H1 (cell line): ENCODE measurements at regions not wholly inside any gene's neighbourhood (a gene's known extent, or its start where the extent isn't known, plus 50 kb on each side); places are given as distances from the start of the nearest gene placed in this dataset.
"Not testable (repeated sequence)": the region's sequence is repeated elsewhere in the genome, so short reads cannot be mapped to it uniquely, and the experiment has no call there.

Source experiments
- CTCF ChIA-PET: fragments of 300-600 bp; sonication (Branson Sonifier 250); formaldehyde crosslinking; loops from one replicate; lab custom pipeline; 2021; ENCODE audit not compliant: partially characterized antibody; lab: Charles Lee
- POLR2A ChIA-PET: fragments of 300-600 bp; sonication (Branson Sonifier 250); formaldehyde crosslinking; loops from one replicate; lab custom pipeline; 2021; ENCODE audit warnings: inconsistent platforms; ENCODE audit not compliant: partially characterized antibody; lab: Charles Lee
- DNase-seq, 2 experiments: peaks; one replicate each; pipeline versions ENCODE4 v3.0.0 to v3.0.0-alpha.2; 2010 to 2022; ENCODE audit warnings: low spot score in 2 of 2, low read depth in 1 of 2, mixed read lengths in 1 of 2
- FAIRE-seq: peaks from 2 replicates; lab custom pipeline; 2011; peaks lifted over from hg19 to GRCh38; lab: Jason Lieb, UNC
- H2AFZ ChIP-seq: 2 replicates; pipeline ENCODE4 v1.8.1; 2012; ENCODE audit warnings: low read length, inconsistent platforms
- H2AK5ac ChIP-seq: 2 replicates; pipeline ENCODE4 v1.6.1; 2013; ENCODE audit warnings: low read depth, low read length
- H2BK120ac ChIP-seq: replicated peaks from 2 replicates; pipeline ENCODE3; 2013; ENCODE audit warnings: low read depth, low read length, inconsistent platforms
- H2BK12ac ChIP-seq: 2 replicates; pipeline ENCODE4 v1.6.1; 2013; ENCODE audit warnings: low read depth, low read length
- H2BK15ac ChIP-seq: 2 replicates; pipeline ENCODE4 v1.6.1; 2013; ENCODE audit warnings: low read length
- H2BK20ac ChIP-seq: 2 replicates; pipeline ENCODE4 v1.6.1; 2013; ENCODE audit warnings: low read length
- H2BK5ac ChIP-seq: 2 replicates; pipeline ENCODE4 v1.6.1; 2013; ENCODE audit warnings: low read depth, low read length
- H3K14ac ChIP-seq: 2 replicates; pipeline ENCODE4 v1.6.1; 2013; ENCODE audit warnings: inconsistent platforms; ENCODE audit not compliant: insufficient read length
- H3K18ac ChIP-seq: 2 replicates; pipeline ENCODE4 v1.6.1; 2013; ENCODE audit warnings: low read length; ENCODE audit errors: extremely low read depth
- H3K23ac ChIP-seq: 2 replicates; pipeline ENCODE4 v1.6.1; 2013; ENCODE audit warnings: inconsistent platforms; ENCODE audit not compliant: insufficient read length
- H3K23me2 ChIP-seq: 2 replicates; pipeline ENCODE4 v1.6.1; 2013; ENCODE audit warnings: low read depth, low read length
- H3K27ac ChIP-seq: 2 replicates; pipeline ENCODE4 v1.6.1; 2011; ENCODE audit warnings: low read depth, low read length, inconsistent platforms
- H3K27me3 ChIP-seq, 4 experiments: replicated peaks in 1 of 4; 1 replicate in 1 of 4; 2 replicates in 3 of 4; pipeline versions ENCODE4 v1.6.1 to v1.8.1; 2011 to 2013; ENCODE audit warnings: low read length in 3 of 4, mild to moderate bottlenecking in 3 of 4, inconsistent platforms in 2 of 4, mixed read lengths in 2 of 4, moderate library complexity in 1 of 4; ENCODE audit not compliant: control insufficient read depth in 3 of 4, insufficient read depth in 3 of 4; ENCODE audit errors: extremely low read depth in 1 of 4
- H3K36me3 ChIP-seq, 4 experiments: 2 replicates each; pipeline versions ENCODE4 v1.6.1 to v1.8.1; 2011 to 2013; ENCODE audit warnings: mild to moderate bottlenecking in 4 of 4, low read length in 3 of 4, moderate library complexity in 2 of 4, control low read depth in 1 of 4, inconsistent platforms in 1 of 4; ENCODE audit not compliant: insufficient read depth in 4 of 4, control insufficient read depth in 2 of 4
- H3K4ac ChIP-seq: replicated peaks from 2 replicates; pipeline ENCODE3; 2013; ENCODE audit warnings: low read length, low read depth, mixed read lengths, inconsistent platforms; ENCODE audit not compliant: insufficient read length
- H3K4me1 ChIP-seq, 4 experiments: replicated peaks in 1 of 4; 1 replicate in 1 of 4; 2 replicates in 3 of 4; pipeline versions ENCODE4 v1.6.1 to v1.8.1; 2011 to 2013; ENCODE audit warnings: low read length in 3 of 4, inconsistent platforms in 2 of 4, mixed read lengths in 1 of 4; ENCODE audit not compliant: insufficient read depth in 4 of 4, control insufficient read depth in 3 of 4
- H3K4me2 ChIP-seq, 2 experiments: 2 replicates each; pipeline versions ENCODE4 v1.6.1 to v1.8.1; 2011 to 2013; ENCODE audit warnings: low read depth in 2 of 2, low read length in 2 of 2, control low read depth in 1 of 2, inconsistent platforms in 1 of 2, mild to moderate bottlenecking in 1 of 2; ENCODE audit not compliant: insufficient read depth in 1 of 2
- H3K4me3 ChIP-seq, 4 experiments: fragments of 200-600, 300-600 bp in 1 of 4; sonication (generic), shearing (Covaris generic), sonication (Bioruptor Twin) in 1 of 4; 2 replicates each; pipeline versions ENCODE4 v1.5.1 to v1.8.1; 2011 to 2016; ENCODE audit warnings: low read length in 4 of 4, low read depth in 3 of 4, control low read depth in 2 of 4, inconsistent platforms in 2 of 4, mild to moderate bottlenecking in 2 of 4, mixed read lengths in 1 of 4, moderate library complexity in 1 of 4; ENCODE audit not compliant: insufficient read depth in 2 of 4; ENCODE audit errors: extremely low read depth in 1 of 4
- H3K56ac ChIP-seq: replicated peaks from 2 replicates; pipeline ENCODE3; 2013; ENCODE audit warnings: low read depth, mild to moderate bottlenecking, mixed read lengths, low read length, inconsistent platforms; ENCODE audit not compliant: insufficient read length
- H3K79me1 ChIP-seq: 2 replicates; pipeline ENCODE4 v1.6.1; 2013; ENCODE audit warnings: low read depth, low read length, control low read depth
- H3K79me2 ChIP-seq, 2 experiments: 2 replicates each; pipeline versions ENCODE4 v1.6.1 to v1.8.1; 2012 to 2013; ENCODE audit warnings: low read length in 2 of 2, mild to moderate bottlenecking in 2 of 2, inconsistent platforms in 1 of 2; ENCODE audit not compliant: insufficient read depth in 2 of 2, control insufficient read depth in 1 of 2
- H3K9ac ChIP-seq, 4 experiments: replicated peaks in 1 of 4; 1 replicate in 1 of 4; 2 replicates in 3 of 4; pipeline versions ENCODE4 v1.6.1 to v1.8.1; 2011 to 2013; ENCODE audit warnings: low read depth in 3 of 4, low read length in 3 of 4, control low read depth in 2 of 4, mild to moderate bottlenecking in 2 of 4, moderate library complexity in 2 of 4, inconsistent platforms in 1 of 4; ENCODE audit errors: extremely low read depth in 1 of 4
- H3K9me3 ChIP-seq, 2 experiments: 2 replicates each; pipeline versions ENCODE4 v1.6.1 to v1.8.1; 2012 to 2013; ENCODE audit warnings: mild to moderate bottlenecking in 2 of 2, moderate library complexity in 2 of 2, control low read depth in 1 of 2, inconsistent platforms in 1 of 2, low read depth in 1 of 2, low read length in 1 of 2, mixed read lengths in 1 of 2; ENCODE audit not compliant: insufficient read depth in 2 of 2
- H4K20me1 ChIP-seq, 2 experiments: replicated peaks in 1 of 2; 2 replicates each; pipeline versions ENCODE3 to v1.8.1; 2011 to 2013; ENCODE audit warnings: inconsistent platforms in 2 of 2, low read length in 2 of 2, mild to moderate bottlenecking in 1 of 2; ENCODE audit not compliant: insufficient read depth in 2 of 2, control insufficient read depth in 1 of 2
- H4K5ac ChIP-seq: 2 replicates; pipeline ENCODE4 v1.6.1; 2013; ENCODE audit warnings: low read length, low read depth, mixed read lengths, inconsistent platforms; ENCODE audit not compliant: insufficient read length
- H4K8ac ChIP-seq: 2 replicates; pipeline ENCODE4 v1.8.0; 2013; ENCODE audit warnings: mild to moderate bottlenecking, moderate library complexity, low read length, inconsistent platforms; ENCODE audit not compliant: insufficient read depth; ENCODE audit errors: extremely low read depth
- H4K91ac ChIP-seq: replicated peaks from 2 replicates; pipeline ENCODE3; 2013; ENCODE audit warnings: low read length, mixed read lengths, inconsistent platforms; ENCODE audit not compliant: insufficient read length
- WGBS, 2 experiments: shearing (Covaris generic) in 1 of 2; methylation state at CpG; one replicate each; pipeline versions ENCODE4 v1.1.6 to v1.1.7; 2013 to 2015; ENCODE audit warnings: low lambda C conversion rate in 2 of 2, mixed read lengths in 2 of 2, inconsistent platforms in 1 of 2, low coverage in 1 of 2, missing lambda C conversion rate in 1 of 2; ENCODE audit not compliant: insufficient replicate concordance in 2 of 2, insufficient coverage in 1 of 2, insufficient read length in 1 of 2; ENCODE audit errors: extremely low coverage in 1 of 2, missing lambda C conversion rate in 1 of 2; 5-methylcytosine and 5-hydroxymethylcytosine counted together

GRCh38 chr16:29190553-29191431, 205.9 kb downstream of the LAT start:
- FAIRE-seq, H3K27ac ChIP-seq, H2AFZ ChIP-seq, H2BK20ac ChIP-seq, H4K20me1 ChIP-seq, H2AK5ac ChIP-seq, H3K4me1 ChIP-seq, H4K91ac ChIP-seq, H4K8ac ChIP-seq, H3K56ac ChIP-seq, POLR2A ChIA-PET, H3K23me2 ChIP-seq, H2BK15ac ChIP-seq, H3K79me2 ChIP-seq, H3K36me3 ChIP-seq, H4K5ac ChIP-seq, H2BK120ac ChIP-seq, H3K4me2 ChIP-seq, H3K4me3 ChIP-seq, H2BK12ac ChIP-seq, H3K79me1 ChIP-seq, H3K9ac ChIP-seq, H3K27me3 ChIP-seq, H3K23ac ChIP-seq, H3K4ac ChIP-seq, CTCF ChIA-PET, H2BK5ac ChIP-seq, H3K9me3 ChIP-seq, H3K18ac ChIP-seq, H3K14ac ChIP-seq: not testable (repeated sequence)
- WGBS, 2 experiments: 95% methylated on average over 14 of the region's 19 CpGs; no CpG with 5 or more reads in 1 of the 2 experiments
- peak in 1 of 2 experiments; percentile 45 for DNase-seq

GRCh38 chr16:29188806-29189205, 204.0 kb downstream of the LAT start:
- POLR2A ChIA-PET, H3K23ac ChIP-seq, H3K79me1 ChIP-seq, H2BK15ac ChIP-seq, H2BK120ac ChIP-seq, H3K4me1 ChIP-seq, H4K5ac ChIP-seq, H3K9ac ChIP-seq, H3K27ac ChIP-seq, H2BK12ac ChIP-seq, H4K91ac ChIP-seq, H3K27me3 ChIP-seq, H3K18ac ChIP-seq, FAIRE-seq, H3K4me2 ChIP-seq, H3K4ac ChIP-seq, H4K20me1 ChIP-seq, H3K23me2 ChIP-seq, H3K79me2 ChIP-seq, CTCF ChIA-PET, H2AFZ ChIP-seq, H3K56ac ChIP-seq, H2BK5ac ChIP-seq, DNase-seq, H3K36me3 ChIP-seq, H3K9me3 ChIP-seq, H3K14ac ChIP-seq, H2AK5ac ChIP-seq, H3K4me3 ChIP-seq, H2BK20ac ChIP-seq, H4K8ac ChIP-seq: not testable (repeated sequence)
- WGBS, 2 experiments: 88% methylated on average over 9 of the region's 9 CpGs; no CpG with 5 or more reads in 1 of the 2 experiments
